ENCODE measurements at regions not wholly inside any gene's neighbourhood (a gene's known extent, or its start where the extent isn't known, plus 50 kb on each side); places are given as distances from the start of the nearest gene placed in this dataset.
"Not testable (repeated sequence)": the region's sequence is repeated elsewhere in the genome, so short reads cannot be mapped to it uniquely, and the experiment has no call there.

DNA sequence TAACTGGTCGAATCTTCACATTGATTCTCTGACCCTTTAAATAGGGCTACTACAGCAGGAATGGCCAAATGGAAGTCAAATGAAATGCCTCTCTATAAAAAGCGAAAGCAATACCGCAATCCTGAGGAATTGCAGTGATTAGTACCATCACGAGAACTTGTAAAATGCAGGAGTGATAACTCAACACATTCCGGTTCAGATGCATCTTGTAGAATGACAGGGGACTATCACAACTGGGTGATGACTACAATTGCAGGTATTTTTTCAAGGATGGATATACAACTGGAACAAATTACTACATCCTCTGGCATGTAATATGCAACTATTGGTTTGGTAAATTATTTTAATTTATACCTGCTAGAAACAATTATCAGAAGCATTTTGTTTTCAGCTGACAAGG lies 140.4 kb downstream of the PCDH20 start:
- DNase-seq: no peak
- 80% methylated on average over 1 of the region's 5 CpGs for WGBS (ENCODE audit: insufficient coverage, low lambda C conversion rate)
- H3K9me3 ChIP-seq (ENCODE audit: control insufficient read depth, low read depth, low read length): no peaks in the 10 kb centered on the region
- no peak overlapping the region for H3K27ac ChIP-seq (ENCODE audit: low read length)
- no peaks in the 10 kb centered on the region for H3K4me1 ChIP-seq (ENCODE audit: control insufficient read depth, insufficient read depth, low read length)
- H3K4me3 ChIP-seq (ENCODE audit: low read length): no peak overlapping the region
- H3K36me3 ChIP-seq (ENCODE audit: control insufficient read depth, insufficient read depth, low read length): no peaks in the 10 kb centered on the region
- no peaks in the 10 kb centered on the region for H3K27me3 ChIP-seq (ENCODE audit: control insufficient read depth, insufficient read depth, low read length)

GRCh38 chr13:61266896-61267295 lies 148.8 kb downstream of the PCDH20 start:
- not testable (repeated sequence) for H3K9me3 ChIP-seq (ENCODE audit: control insufficient read depth, low read depth, low read length); H3K4me1 ChIP-seq (ENCODE audit: control insufficient read depth, insufficient read depth, low read length); H3K27me3 ChIP-seq (ENCODE audit: control insufficient read depth, insufficient read depth, low read length); H3K36me3 ChIP-seq (ENCODE audit: control insufficient read depth, insufficient read depth, low read length); H3K27ac ChIP-seq (ENCODE audit: low read length); H3K4me3 ChIP-seq (ENCODE audit: low read length); DNase-seq
- WGBS (ENCODE audit: insufficient coverage, low lambda C conversion rate): no CpG with 5 or more reads among the region's 6 CpGs

- Histone ChIP-seq H3K9me3 (ENCODE audit: control insufficient read depth, low read depth, low read length) (no peaks in the 10 kb centered on the region), H3K36me3 (ENCODE audit: control insufficient read depth, insufficient read depth, low read length) (no peaks in the 10 kb centered on the region), H3K27ac (ENCODE audit: low read length) (no peak overlapping the region), H3K27me3 (ENCODE audit: control insufficient read depth, insufficient read depth, low read length) (no peaks in the 10 kb centered on the region), H3K4me1 (ENCODE audit: control insufficient read depth, insufficient read depth, low read length) (no peaks in the 10 kb centered on the region), H3K4me3 (ENCODE audit: low read length) (no peak overlapping the region)
- no peak for DNase-seq
- no CpG with 5 or more reads among the region's 4 CpGs for WGBS (ENCODE audit: insufficient coverage, low lambda C conversion rate)
These were observed 153.7 kb downstream of the PCDH20 start for GRCh38 chr13:61261746-61262472.

GRCh38 chr13:61258185-61258584 lies 157.5 kb downstream of the PCDH20 start:
- no peaks in the 10 kb centered on the region for H3K9me3 ChIP-seq (ENCODE audit: control insufficient read depth, low read depth, low read length)
- no peak for DNase-seq
- no peak overlapping the region for H3K27ac ChIP-seq (ENCODE audit: low read length)
- H3K27me3 ChIP-seq (ENCODE audit: control insufficient read depth, insufficient read depth, low read length): no peaks in the 10 kb centered on the region
- H3K36me3 ChIP-seq (ENCODE audit: control insufficient read depth, insufficient read depth, low read length): no peaks in the 10 kb centered on the region
- H3K4me1 ChIP-seq (ENCODE audit: control insufficient read depth, insufficient read depth, low read length): no peaks in the 10 kb centered on the region
- H3K4me3 ChIP-seq (ENCODE audit: low read length): no peak overlapping the region

DNA sequence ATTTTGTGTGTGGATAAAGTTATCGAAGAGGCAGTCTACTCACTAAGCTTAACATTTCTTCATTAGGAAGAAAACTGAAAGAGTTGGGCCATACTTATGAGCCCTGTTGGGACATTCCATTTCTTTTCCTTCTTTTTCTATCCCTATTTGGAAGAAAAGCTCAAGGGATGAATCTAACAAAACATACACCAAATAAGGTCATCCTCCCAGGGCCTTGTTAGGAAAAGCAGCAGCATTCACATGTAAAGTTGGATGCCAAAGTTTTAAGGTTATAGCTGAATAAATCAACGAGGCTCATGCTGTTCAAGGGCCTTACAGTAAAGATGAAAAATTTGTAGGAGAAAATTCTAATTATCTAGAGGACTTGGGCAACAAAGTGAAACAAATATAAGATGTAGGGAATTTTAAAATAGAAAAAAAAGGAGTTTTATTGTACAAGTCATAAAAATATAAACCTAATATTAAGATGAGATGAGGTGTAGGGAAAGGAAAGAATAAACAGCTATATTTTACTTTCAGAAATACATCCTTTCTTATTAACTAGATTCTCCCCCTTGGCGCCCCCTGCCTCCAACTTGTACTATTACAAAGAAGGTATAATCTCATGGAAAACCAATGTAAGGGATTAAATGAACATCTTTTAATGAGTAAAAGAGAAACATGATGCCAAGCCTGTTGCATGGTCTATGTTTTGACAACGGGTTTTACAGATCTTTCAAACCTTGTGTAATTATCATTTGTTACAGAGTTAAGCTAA lies 160.4 kb downstream of the PCDH20 start:
- WGBS (ENCODE audit: insufficient coverage, low lambda C conversion rate): 81% methylated on average over 3 of the region's 4 CpGs
- DNase-seq: no peak
- H3K9me3 ChIP-seq (ENCODE audit: control insufficient read depth, low read depth, low read length): no peaks in the 10 kb centered on the region

DNA sequence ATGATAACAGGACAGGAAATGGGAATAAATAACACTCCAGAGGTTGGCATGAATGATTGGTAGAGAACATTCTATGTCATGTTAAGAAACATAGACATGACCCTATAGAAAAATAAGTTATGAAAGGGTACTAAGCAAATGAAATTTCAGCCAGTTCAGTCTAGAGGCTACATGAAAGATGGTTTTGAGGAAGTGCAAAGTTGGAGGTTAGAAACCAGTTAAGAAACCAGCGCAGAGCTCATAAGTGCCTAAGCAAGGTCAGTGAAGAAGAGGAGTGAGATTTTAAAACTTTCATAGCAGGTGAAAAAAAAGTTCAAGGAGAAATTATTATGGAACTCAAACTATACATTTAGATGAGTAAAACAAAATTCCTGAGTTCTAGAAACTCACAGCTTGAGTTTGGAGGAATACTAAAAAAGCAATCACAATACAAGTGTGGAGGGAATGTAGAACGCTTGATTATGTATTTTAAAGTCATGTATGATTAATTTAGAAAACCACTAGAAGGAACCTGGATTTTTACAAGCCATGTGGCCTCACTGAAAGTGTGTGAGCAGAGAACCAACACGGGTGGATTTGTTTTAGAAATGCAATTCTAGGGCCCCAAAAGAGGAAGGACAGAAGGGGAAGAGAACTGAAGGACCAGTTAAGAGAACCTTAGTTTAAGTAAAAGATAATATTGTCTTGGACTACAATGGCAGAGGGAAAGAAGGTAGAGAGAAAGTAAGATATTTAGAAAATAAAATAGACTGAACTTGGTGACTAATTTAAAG lies 162.4 kb downstream of the PCDH20 start:
- no peaks in the 10 kb centered on the region for H3K9me3 ChIP-seq (ENCODE audit: control insufficient read depth, low read depth, low read length)
- H3K4me3 ChIP-seq (ENCODE audit: low read length): no peak overlapping the region
- no peaks in the 10 kb centered on the region for H3K27me3 ChIP-seq (ENCODE audit: control insufficient read depth, insufficient read depth, low read length)
- DNase-seq: no peak
- 100% methylated on average over 1 of the region's 3 CpGs for WGBS (ENCODE audit: insufficient coverage, low lambda C conversion rate)
- H3K36me3 ChIP-seq (ENCODE audit: control insufficient read depth, insufficient read depth, low read length): no peaks in the 10 kb centered on the region
- no peak overlapping the region for H3K27ac ChIP-seq (ENCODE audit: low read length)
- no peaks in the 10 kb centered on the region for H3K4me1 ChIP-seq (ENCODE audit: control insufficient read depth, insufficient read depth, low read length)

More for the DNA sequence above, 160.4 kb downstream of the PCDH20 start:
- Histone ChIP-seq H3K4me3 (ENCODE audit: low read length) (no peak overlapping the region), H3K4me1 (ENCODE audit: control insufficient read depth, insufficient read depth, low read length) (no peaks in the 10 kb centered on the region), H3K27ac (ENCODE audit: low read length) (no peak overlapping the region), H3K36me3 (ENCODE audit: control insufficient read depth, insufficient read depth, low read length) (no peaks in the 10 kb centered on the region), H3K27me3 (ENCODE audit: control insufficient read depth, insufficient read depth, low read length) (no peaks in the 10 kb centered on the region)

DNA sequence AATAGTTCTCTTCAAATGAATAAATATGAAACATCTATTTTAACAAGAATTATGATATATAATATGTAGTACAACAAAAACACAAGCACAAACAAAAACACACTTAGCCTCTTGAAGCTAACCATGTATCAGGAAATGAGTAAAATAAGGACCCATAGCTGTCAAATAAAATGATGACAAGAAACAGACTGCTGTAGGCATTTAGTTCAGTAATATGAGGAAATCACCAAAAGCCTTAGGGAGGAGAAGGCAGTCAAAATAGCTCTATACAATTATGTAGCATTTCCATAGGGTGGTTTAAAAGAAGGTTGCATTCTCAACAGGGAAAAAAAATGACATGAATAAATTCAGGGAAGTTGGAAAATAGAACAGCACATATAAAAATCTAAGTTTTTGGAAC lies 163.4 kb downstream of the PCDH20 start:
- H3K4me1 ChIP-seq (ENCODE audit: control insufficient read depth, insufficient read depth, low read length): no peaks in the 10 kb centered on the region
- no peak overlapping the region for H3K27ac ChIP-seq (ENCODE audit: low read length)
- no peaks in the 10 kb centered on the region for H3K9me3 ChIP-seq (ENCODE audit: control insufficient read depth, low read depth, low read length)
- H3K36me3 ChIP-seq (ENCODE audit: control insufficient read depth, insufficient read depth, low read length): no peaks in the 10 kb centered on the region
- no peak for DNase-seq
- no peaks in the 10 kb centered on the region for H3K27me3 ChIP-seq (ENCODE audit: control insufficient read depth, insufficient read depth, low read length)
- H3K4me3 ChIP-seq (ENCODE audit: low read length): no peak overlapping the region

GRCh38 chr13:61247149-61247936 lies 168.3 kb downstream of the PCDH20 start:
- no peaks in the 10 kb centered on the region for H3K9me3 ChIP-seq (ENCODE audit: control insufficient read depth, low read depth, low read length)
- DNase-seq: no peak
- H3K27me3 ChIP-seq (ENCODE audit: control insufficient read depth, insufficient read depth, low read length): no peaks in the 10 kb centered on the region
- no peak overlapping the region for H3K4me3 ChIP-seq (ENCODE audit: low read length)
- no peak overlapping the region for H3K27ac ChIP-seq (ENCODE audit: low read length)
- no peaks in the 10 kb centered on the region for H3K36me3 ChIP-seq (ENCODE audit: control insufficient read depth, insufficient read depth, low read length)
- H3K4me1 ChIP-seq (ENCODE audit: control insufficient read depth, insufficient read depth, low read length): no peaks in the 10 kb centered on the region
- WGBS (ENCODE audit: insufficient coverage, low lambda C conversion rate): no CpG with 5 or more reads among the region's 6 CpGs

DNA sequence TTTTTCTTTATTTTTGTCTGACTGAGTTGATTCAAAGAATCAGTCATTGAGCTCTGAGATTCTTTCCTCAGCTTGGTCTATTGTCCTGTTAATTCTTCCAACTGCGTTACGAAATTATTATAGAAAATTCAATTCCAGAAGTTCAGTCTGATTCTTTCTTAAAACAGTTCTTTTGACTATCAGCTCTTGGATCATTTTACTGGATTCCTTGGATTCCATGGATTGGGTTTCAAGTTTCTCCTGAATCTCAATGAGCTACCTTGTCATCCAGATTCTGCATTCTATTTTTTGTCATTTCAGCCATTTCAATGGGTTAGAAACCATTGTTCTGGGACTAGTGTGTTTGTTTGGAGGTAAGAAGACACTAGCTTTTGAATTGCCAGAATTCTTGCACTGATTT lies 169.3 kb downstream of the PCDH20 start:
- Histone ChIP-seq H3K27me3 (ENCODE audit: control insufficient read depth, insufficient read depth, low read length) (no peaks in the 10 kb centered on the region), H3K36me3 (ENCODE audit: control insufficient read depth, insufficient read depth, low read length) (no peaks in the 10 kb centered on the region), H3K4me1 (ENCODE audit: control insufficient read depth, insufficient read depth, low read length) (no peaks in the 10 kb centered on the region), H3K9me3 (ENCODE audit: control insufficient read depth, low read depth, low read length) (no peaks in the 10 kb centered on the region), H3K27ac (ENCODE audit: low read length) (no peak overlapping the region), H3K4me3 (ENCODE audit: low read length) (no peak overlapping the region)
- WGBS (ENCODE audit: insufficient coverage, low lambda C conversion rate): 67% methylated on average over 2 of the region's 2 CpGs
- DNase-seq: no peak

DNA sequence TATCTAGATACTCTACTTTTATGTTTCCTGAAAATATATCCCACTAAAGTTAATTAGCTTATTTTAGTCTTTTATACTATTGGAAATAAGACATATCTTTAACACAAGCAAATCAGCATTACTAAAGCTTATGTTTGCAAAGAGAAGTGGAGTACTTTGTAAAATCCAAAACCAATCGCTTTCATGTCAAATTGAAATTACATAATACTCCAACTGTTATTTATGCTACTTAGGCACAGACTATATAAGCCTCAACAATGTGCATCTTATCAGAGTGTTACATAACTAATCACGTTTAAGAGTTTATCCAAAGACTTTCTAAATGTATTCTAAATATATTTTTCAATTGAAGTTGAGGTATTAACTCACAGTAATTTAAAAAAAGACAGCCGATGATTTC lies 200.0 kb downstream of the PCDH20 start:
- WGBS (ENCODE audit: insufficient coverage, low lambda C conversion rate): 67% methylated on average over 2 of the region's 3 CpGs
- no peak for DNase-seq
- H3K4me3 ChIP-seq (ENCODE audit: low read length): no peak overlapping the region
- H3K36me3 ChIP-seq (ENCODE audit: control insufficient read depth, insufficient read depth, low read length): no peaks in the 10 kb centered on the region
- no peaks in the 10 kb centered on the region for H3K9me3 ChIP-seq (ENCODE audit: control insufficient read depth, low read depth, low read length)
- H3K4me1 ChIP-seq (ENCODE audit: control insufficient read depth, insufficient read depth, low read length): no peaks in the 10 kb centered on the region
- no peaks in the 10 kb centered on the region for H3K27me3 ChIP-seq (ENCODE audit: control insufficient read depth, insufficient read depth, low read length)
- H3K27ac ChIP-seq (ENCODE audit: low read length): no peak overlapping the region
